NCI-H2196 treated with DMSO at 0.1 percent for 48 hours (cell line): ENCODE measurements at regions not wholly inside any gene's neighbourhood (a gene's known extent, or its start where the extent isn't known, plus 50 kb on each side); places are given as distances from the start of the nearest gene placed in this dataset.

Experiments used
- DNase-seq: peaks from one replicate; lab custom pipeline; 2025; ENCODE audit not compliant: unreplicated experiment; lab: John Stamatoyannopoulos, UW

GRCh38 chr17:63125987-63126386 lies 160.0 kb downstream of the TANC2 start:
- no peak for DNase-seq

GRCh38 chr17:63126607-63127006 lies 160.6 kb downstream of the TANC2 start:
- no peak for DNase-seq

GRCh38 chr17:63132459-63132911 lies 166.4 kb downstream of the TANC2 start:
- no peak for DNase-seq

GRCh38 chr17:63133491-63133890 lies 167.5 kb downstream of the TANC2 start:
- no peak for DNase-seq

GRCh38 chr17:63134867-63135266 lies 168.8 kb downstream of the TANC2 start:
- DNase-seq = no peak

- DNase-seq = no peak
These were observed 170.5 kb downstream of the TANC2 start for GRCh38 chr17:63136369-63137012.

GRCh38 chr17:63137163-63137562 lies 171.1 kb downstream of the TANC2 start:
- DNase-seq = no peak

- DNase-seq = no peak
These were observed 172.7 kb downstream of the TANC2 start for GRCh38 chr17:63138713-63139112.

- DNase-seq = no peak
These were observed 173.3 kb downstream of the TANC2 start for GRCh38 chr17:63139356-63139755.

- DNase-seq = no peak
These were observed 174.2 kb downstream of the TANC2 start for GRCh38 chr17:63140255-63140654.

GRCh38 chr17:63142836-63143235 lies 176.8 kb downstream of the TANC2 start:
- DNase-seq = no peak

- DNase-seq = no peak
These were observed 184.5 kb downstream of the TANC2 start for GRCh38 chr17:63150490-63150889.

GRCh38 chr17:63150994-63151464 lies 185.0 kb downstream of the TANC2 start:
- DNase-seq = no peak

- DNase-seq = no peak
These were observed 186.0 kb downstream of the TANC2 start for GRCh38 chr17:63151941-63152523.

- no peak for DNase-seq
These were observed 187.5 kb downstream of the TANC2 start for GRCh38 chr17:63153488-63153887.

- DNase-seq = no peak
These were observed 188.7 kb downstream of the TANC2 start for GRCh38 chr17:63154586-63155244.

GRCh38 chr17:63156986-63157385 lies 191.0 kb downstream of the TANC2 start:
- DNase-seq = no peak

- DNase-seq = no peak
These were observed 196.5 kb downstream of the TANC2 start for GRCh38 chr17:63162406-63163157.

- DNase-seq = no peak
These were observed 197.1 kb downstream of the TANC2 start for GRCh38 chr17:63163158-63163520.

GRCh38 chr17:63165400-63165799 lies 199.4 kb downstream of the TANC2 start:
- no peak for DNase-seq

GRCh38 chr17:63170795-63171194 lies 204.8 kb downstream of the TANC2 start:
- DNase-seq = no peak
